ENCODE measurements at regions not wholly inside any gene's neighbourhood (a gene's known extent, or its start where the extent isn't known, plus 50 kb on each side); places are given as distances from the start of the nearest gene placed in this dataset.
"Not testable (repeated sequence)": the region's sequence is repeated elsewhere in the genome, so short reads cannot be mapped to it uniquely, and the experiment has no call there.

DNA sequence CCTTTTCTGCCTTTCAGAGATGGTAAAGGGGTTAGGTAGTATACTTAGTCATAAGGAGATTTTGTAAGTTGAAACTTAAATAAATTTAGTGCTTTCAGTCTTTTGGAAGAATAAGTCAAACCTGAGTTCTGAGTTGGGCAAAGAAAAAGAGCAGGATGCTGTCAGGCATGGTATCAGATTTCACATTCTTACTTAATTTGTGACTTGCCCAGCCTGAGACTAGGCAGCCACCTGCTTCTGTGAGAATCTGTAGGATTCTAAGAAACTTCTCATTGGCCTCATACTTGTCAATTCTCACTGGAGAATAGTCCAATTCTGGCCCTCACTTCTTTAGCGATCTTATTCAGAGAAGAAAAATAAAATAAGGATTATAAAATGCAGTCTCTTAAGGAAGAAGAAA is 577.5 kb downstream of the DIPK2A start:
- DNase-seq: no peak

- no peak for DNase-seq
These were observed 580.9 kb downstream of the DIPK2A start for GRCh38 chr3:144552346-144553057.

DNA sequence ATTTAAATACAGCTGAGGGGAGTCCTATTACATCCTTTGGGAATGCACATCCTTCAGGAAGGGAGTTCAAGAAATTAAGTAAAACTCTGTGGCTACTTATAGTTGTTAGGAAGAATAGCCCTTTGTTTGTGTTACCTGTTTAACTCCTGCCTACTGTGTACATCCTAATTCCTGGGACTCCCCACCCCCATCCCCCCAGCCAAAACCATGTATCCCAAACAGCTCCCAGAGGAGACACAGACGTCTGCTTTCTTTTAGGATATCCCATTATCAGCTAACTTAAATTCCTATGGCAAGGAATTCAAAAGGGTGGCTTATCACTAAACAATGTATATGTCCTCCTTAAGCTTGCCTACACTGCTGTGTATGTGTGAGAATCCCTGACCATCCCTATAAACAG is 581.7 kb downstream of the DIPK2A start:
- no peak for DNase-seq

DNA sequence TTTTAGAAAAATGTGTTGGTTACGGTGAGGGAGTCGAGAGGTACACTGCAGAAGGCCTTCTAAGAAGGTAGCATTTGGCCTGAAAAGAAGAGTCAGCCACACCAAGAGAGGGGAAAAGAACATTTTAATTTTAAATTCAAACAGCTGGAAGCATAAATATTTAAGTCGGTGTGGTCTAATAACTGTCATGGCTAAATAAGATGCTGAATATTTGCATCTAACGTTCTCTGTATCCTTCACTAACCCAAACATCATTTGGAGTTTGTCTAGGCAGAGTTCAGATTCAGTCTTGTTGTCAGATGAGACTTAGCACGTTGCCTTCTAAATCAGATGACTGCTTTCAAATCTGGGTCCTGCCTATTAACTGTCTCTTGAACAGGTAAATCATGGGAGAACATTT is 583.3 kb downstream of the DIPK2A start:
- no peak for DNase-seq

GRCh38 chr3:144556392-144556791 is 584.8 kb downstream of the DIPK2A start:
- DNase-seq: no peak

GRCh38 chr3:144557515-144557914 is 585.9 kb downstream of the DIPK2A start:
- no peak for DNase-seq

DNA sequence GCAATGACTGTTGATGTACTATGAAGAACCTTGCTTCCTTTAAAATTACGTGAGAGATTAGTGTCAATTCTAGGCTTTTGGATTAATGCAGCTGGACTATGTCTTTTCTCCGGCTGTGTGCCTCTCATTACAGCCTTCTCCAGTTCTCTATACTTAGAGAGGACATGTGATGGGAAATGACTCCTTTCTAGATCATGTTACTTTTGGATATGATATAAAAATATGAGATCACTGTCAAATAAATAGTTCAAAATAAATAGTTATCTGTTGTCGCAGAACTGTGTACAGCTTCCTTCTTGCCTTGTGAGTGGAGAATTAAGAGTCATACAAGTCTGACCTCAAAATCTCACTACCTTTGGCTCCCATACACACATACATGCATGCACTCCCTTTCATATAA is 592.4 kb downstream of the DIPK2A start:
- DNase-seq: no peak

DNA sequence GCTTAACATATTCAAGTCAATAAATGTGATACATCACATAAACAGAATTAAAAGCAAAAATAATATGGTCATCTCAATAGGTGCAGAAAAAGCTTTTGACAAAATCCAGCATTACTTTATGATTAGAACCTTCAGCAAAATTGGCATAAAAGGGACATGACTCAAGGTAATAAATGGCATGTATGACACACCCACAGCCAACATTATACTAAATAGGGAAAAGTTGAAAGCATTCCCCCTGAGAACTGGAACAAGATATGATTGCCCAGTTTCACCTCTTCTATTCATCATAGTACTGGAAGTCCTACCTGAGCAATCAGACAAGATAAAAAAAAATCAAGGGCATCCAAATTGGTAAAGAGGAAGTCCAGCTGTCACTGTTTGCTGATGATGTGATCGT is 594.7 kb downstream of the DIPK2A start:
- no peak for DNase-seq

GRCh38 chr3:144569651-144570050 is 598.0 kb downstream of the DIPK2A start:
- no peak for DNase-seq

DNA sequence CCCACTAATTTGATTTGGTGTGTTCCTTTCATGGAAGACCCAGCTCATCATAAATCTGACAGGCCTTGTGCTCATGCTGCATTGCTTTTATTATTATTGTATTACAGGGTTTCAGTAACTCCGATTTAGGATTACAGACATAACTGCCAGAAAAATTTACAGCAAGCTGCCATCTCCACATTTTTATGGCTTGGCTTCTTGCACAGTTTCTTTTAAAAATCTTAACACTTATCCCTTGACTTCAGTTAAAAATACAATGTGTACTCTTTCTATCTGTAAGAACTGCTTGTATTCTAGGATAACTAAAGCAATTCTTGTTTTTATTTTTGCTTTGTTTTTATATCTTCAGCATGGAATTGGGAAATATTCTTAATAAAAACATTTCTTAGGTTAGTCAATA is 612.2 kb downstream of the DIPK2A start:
- no peak for DNase-seq

GRCh38 chr3:144585408-144585807 is 613.8 kb downstream of the DIPK2A start:
- DNase-seq: no peak

- no peak for DNase-seq
These were observed 614.3 kb downstream of the DIPK2A start for GRCh38 chr3:144585953-144586352.

DNA sequence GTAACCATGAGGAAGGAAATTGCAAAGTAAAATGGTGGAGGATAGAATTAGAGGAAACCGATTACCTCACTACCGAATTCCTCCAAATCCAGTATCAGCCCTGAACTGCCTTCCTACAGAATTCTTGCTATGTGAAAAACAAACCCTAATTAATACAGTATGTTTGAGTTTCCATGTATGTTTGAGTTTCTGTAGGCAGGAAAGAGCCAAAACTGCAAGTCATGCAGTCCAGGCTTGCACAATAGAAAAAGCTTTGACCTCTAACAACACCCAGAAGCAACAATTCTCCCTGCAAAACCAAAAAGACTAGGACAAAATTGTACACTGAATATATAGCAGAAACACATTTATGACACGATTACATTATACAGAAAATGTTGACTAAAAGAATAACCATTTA is 614.8 kb downstream of the DIPK2A start:
- no peak for DNase-seq

DNA sequence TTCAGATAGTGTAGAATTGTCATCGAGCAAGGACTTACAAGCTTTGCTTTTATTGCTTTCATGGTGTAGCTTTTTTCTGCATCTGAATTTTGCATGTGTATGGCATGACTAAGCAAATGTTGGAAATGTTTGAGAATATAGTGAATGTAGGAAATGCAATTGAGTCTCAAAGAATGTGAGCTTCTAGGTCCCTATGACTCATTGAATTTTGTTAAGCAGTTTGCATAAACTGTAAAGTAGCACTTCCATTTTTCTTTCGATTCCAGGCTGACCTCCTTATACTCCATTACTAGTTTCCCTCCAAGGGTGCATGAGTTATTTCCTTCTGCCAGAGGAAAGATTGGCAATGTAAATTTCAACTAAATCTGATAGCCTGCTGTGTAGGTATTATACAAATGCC is 619.2 kb downstream of the DIPK2A start:
- DNase-seq: no peak

GRCh38 chr3:144593881-144594280 is 622.3 kb downstream of the DIPK2A start:
- DNase-seq: no peak

DNA sequence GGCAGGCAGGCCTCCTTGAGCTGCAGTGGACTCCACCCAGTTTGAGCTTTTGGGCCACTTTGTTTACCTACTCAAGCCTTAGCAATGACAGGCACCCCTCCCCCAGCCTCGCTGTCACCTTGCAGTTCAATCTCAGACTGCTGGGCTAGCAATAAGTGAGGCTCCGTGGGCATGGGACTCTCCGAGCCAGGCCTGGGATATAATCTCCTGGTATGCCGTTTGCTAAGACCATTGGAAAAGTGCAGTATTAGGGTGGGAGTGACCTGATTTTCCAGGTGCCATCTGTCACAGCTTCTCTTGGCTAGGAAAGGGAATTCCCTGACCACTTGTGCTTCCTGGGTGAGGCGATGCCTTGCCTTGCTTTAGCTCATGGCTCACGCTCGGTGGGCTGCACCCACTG is 648.6 kb downstream of the DIPK2A start:
- not testable (repeated sequence) for DNase-seq

DNA sequence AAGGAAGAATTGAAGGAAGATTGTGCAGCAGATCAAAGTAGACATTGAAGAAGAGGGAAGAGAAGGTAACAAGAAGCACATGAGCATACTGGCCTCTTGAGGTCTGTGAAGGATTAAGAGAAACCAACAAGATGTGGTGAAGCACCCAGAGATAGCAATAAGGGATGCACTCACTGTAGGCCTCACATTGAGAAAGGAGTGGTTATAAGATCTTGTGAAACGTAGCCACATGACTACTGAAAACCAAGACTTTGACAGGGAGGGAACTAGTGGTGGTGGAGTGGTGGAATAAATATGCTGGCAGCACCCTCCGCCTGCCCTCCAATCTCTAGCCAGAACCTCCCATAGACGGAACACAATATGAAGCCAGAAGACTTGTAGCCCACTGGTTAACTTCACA is 651.2 kb downstream of the DIPK2A start:
- DNase-seq: no peak

GRCh38 chr3:144624656-144625055 is 653.0 kb downstream of the DIPK2A start:
- no peak for DNase-seq

- DNase-seq: no peak
These were observed 655.2 kb downstream of the DIPK2A start for GRCh38 chr3:144626835-144627234.

DNA sequence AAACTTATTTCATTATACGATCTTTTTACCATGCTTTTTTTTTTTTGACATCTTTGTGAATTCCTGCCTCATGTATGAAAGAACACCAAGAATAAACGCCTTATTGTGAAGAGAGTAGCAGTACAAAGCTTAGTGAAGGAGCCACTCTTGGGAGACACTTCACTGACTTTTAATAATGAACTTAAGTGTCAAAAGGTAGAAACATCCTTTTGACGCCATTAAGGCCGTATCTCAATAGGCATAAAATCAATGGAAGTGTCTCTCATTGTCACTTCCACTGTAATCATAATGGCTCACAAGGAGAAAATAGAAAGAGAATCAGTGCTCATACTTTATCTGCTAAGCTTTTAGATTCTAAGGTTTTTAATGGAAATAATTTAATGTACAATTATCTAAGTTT is 657.8 kb downstream of the DIPK2A start:
- DNase-seq: no peak

GRCh38 chr3:144636833-144637232 is 665.2 kb downstream of the DIPK2A start:
- no peak for DNase-seq

DNA sequence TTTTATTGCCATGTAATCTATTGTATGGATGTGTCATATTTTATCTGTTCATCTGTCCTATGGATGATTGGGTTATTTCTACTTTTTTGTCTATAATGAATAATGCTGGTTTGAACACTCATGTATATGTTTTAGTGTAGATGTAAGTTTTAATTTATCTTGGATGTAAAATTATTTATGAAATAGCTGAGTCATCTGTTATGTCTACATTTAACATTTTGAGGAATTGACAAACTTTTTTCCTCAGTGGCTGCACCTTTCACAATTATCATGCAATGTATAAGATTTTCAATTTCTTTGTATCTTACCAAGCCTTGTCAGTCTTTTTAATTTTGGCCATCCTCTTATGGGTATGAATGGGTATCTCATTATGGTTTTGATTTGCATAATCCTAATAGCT is 666.4 kb downstream of the DIPK2A start:
- DNase-seq: no peak

DNA sequence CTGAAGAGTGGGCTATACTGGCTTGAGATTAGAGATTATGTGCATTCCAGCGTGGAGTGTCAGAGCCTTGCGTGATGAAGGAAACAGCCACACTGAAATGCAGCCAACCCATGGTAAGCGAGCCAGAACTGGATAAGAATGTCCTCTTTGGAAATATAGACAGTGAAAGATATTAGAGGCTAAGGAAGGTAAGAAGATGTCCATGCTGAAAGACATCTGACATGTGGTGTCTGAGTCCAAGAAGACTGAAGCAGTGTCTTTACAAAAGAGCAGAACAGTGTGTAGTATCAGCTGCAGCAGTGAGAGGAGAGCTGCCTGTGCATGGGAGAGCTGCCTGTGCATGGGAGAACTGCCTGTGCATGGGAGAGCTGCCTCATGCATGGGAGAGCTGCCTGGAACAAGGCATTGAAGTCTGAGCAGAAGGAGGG is 672.2 kb downstream of the DIPK2A start:
- no peak for DNase-seq

DNA sequence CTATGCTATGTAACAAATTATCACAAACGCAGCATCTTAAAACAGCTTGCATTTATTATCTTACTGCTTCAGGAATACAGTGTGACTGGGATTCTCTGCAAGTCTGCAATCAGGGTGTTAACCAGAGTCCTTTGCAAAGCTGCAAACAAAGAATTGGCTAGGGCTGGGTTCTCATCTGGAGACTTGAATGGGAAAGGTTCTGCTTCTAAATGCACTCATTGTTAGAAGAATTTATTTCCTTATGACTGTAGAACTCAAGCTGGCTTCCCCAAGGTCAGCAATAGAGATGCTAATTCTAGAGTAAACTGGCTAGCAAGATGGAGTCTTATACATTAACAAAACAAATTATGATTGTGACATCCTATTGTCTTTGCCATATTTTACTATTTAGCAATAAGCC is 673.7 kb downstream of the DIPK2A start:
- DNase-seq: no peak

GRCh38 chr3:144650380-144650779 is 678.8 kb downstream of the DIPK2A start:
- DNase-seq: no peak

- no peak for DNase-seq
These were observed 681.0 kb downstream of the DIPK2A start for GRCh38 chr3:144652573-144652972.

Measured in CD4-positive, alpha-beta T cell treated with Interleukin-15 for 1 hour (primary cell).